GM19455 (cell line): ENCODE measurements at regions not wholly inside any gene's neighbourhood (a gene's known extent, or its start where the extent isn't known, plus 50 kb on each side); places are given as distances from the start of the nearest gene placed in this dataset.
"Not testable (repeated sequence)": the region's sequence is repeated elsewhere in the genome, so short reads cannot be mapped to it uniquely, and the experiment has no call there.

Source experiments
- ATAC-seq: cut with Tn5 transposase; IDR thresholded peaks from one replicate; pipeline ENCODE4 v1.9.1; 2021; ENCODE audit not compliant: unreplicated experiment

DNA sequence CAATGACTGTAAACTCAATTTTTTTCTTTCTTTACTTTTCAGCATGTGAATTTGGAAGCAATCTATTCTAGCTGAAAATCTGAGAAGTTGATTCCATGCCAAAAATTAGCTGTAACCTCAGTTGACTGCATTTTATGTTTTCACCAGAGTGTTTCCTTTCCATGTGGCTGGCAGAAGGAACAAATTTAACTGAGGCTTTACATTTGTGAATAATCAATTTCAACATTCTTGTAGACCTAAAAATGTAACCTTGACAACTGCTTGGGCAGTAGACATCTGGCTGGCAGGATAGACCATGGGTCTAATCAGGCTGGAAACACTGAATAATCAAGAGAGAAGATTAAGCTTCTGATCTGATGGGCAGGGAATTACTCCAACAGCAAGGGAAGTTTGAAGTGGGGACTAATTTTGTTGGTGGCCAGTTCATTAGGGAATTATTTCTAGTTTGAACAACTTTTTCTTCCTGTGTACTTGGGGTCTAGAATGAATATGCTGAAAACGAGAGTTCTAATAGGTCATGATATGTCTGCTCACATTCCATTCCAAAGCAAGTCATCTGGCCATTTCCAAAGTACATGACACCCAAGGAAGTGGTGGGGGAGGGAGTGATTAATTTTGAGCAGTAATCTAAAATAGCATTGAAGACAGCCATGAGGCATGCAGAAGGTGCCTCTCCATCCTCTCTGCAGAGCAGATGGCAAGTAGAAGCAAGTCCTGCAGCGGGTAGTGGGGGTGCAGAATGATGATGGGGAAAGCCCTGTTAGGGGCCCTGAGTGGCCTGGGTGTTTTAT lies 68.2 kb downstream of the ATP23 start:
- ATAC-seq = no peak

DNA sequence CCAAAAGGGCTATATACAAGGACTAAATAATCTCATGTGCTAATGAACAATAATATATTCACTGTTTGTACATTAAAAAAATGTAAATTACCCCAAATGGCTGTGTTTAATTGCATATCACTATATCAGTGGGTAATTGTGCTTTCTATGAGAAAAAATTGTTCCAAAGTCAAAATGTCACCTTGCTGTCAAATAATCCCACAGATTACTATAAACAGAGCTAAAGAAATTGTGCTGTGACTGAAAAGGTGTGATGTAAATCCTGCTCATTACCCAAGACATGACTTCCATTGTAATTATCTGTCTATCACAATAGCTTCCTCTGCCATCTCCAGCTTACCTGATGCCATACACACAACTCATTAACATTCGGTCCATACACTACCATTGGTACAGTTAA lies 70.3 kb downstream of the ATP23 start:
- ATAC-seq = no peak

DNA sequence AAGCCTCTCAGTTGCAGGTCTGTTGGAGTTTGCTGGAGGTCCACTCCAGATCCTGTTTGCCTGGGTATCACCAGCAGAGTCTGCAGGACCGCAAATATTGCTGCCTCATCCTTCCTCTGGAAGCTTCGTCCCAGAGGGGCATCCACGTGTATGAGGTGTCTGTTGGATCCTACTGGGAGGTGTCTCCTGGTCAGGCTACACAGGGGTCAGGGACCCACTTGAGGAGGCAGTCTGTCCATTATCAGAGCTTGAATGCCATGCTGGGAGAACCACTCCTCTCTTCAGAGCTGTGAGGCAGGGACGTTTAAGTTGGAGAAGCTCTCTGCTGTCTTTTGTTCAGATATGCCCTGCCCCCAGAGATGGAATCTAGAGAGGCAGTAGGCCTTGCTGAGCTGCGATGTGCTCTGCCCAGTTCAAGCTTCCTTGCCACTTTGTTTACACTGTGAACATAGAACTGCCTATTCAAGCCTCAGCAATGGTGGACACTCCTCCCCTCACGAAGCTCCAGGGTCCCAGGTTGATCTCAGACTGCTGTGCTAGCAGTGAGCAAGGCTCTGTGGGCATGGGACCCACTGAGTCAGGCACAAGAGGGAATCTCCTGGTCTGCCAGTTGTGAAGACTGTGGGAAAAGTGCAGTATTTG lies 81.1 kb downstream of the ATP23 start:
- not testable (repeated sequence) for ATAC-seq

DNA sequence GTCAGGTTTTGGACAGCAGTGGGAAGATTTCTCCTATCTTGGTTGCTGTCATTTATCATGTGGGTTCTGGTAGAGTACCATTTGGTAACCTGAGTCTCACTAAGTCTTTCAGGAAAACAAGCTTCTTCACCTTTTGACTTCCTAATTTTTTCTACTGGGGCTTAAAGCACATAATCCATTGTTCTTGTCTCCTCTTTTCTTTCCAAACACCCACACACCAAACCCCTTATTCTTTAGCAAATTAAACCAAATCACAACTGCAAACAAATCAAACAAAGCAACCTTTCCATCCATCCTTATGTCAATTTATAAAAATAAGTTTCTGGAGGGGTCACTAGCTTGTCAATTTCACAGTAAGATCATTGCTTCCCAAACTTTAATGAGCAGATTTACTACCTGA lies 84.1 kb downstream of the ATP23 start:
- no peak for ATAC-seq

DNA sequence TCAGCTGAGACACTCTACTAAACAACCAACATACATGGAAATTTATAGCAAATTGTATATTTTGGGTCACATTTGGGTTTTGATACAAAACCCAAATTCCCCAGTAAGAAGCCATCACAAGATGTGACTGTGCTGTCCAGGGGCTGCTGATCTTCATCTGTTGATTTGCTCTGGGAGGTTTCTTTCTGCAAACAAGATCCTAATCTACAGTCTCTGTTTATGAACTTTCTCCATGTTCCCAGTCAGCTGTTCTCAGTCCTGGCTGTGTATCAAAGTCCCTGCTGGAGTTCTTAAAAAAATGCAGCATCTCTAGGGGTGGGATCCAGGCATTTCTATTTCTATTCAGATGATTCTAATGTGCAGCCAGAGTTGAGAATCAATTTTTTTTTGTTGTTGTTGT lies 85.1 kb downstream of the ATP23 start:
- no peak for ATAC-seq

GRCh38 chr12:58026897-58027891 lies 85.8 kb downstream of the ATP23 start:
- ATAC-seq = no peak

- no peak for ATAC-seq
These were observed 86.9 kb downstream of the ATP23 start for GRCh38 chr12:58028294-58028693.

DNA sequence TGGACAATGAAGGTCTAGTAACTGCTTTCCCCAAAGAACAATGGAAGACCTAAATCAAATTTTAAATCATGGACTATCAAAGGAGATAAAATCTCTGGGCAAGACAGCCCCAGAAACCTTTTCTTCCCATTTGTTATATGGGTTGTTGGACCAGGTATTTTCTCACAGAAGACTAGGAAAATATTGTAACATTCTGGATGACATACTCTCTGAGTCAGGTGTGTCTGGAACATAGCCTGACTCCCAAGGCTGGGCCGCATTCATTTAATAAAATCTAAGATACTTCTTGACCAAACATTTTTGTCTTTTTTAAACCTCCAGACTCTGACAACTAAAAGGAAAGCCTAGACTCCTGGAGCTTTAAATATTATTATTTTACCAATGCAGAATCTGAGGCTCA lies 87.9 kb downstream of the ATP23 start:
- no peak for ATAC-seq

- ATAC-seq = no peak
These were observed 89.4 kb downstream of the ATP23 start for GRCh38 chr12:58030566-58031279.

DNA sequence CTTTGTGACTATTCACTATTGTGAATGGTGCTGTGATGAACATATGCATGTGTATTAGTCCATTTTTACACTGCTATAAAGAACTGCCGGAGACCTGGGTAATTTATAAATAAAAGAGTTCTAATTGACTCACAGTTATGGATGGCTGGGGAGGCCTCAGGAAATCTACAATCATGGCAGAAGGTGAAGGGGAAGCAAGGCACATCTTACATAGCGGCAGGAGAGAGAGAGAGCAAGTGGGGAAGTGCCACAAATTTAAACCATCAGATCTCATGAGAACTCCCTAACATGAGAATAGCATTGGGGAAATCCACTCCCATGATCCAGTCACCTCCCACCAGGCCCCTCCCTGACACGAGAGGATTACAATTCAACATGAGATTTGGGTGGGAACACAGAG lies 90.8 kb downstream of the ATP23 start:
- no peak for ATAC-seq

GRCh38 chr12:58033831-58034230 lies 92.5 kb downstream of the ATP23 start:
- no peak for ATAC-seq

DNA sequence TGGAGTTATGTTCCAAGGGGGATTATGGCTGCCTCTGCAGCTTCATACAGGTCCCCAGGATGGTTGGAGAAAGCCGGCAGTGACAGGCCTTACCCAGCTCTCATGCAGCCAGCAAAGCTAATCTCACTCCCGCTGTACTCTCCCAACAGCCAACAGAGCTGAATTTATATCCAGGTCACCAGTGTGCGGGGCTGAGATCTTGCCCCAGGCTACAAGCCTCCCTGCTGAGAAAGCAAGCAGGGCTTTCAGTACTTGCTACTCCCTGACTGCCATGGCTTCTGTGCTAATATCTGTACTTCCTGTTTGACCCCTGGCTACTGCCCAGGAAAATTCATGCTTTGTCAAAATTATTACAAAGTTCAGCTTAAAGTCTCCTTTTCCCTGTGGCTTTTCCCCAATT lies 92.9 kb downstream of the ATP23 start:
- no peak for ATAC-seq

DNA sequence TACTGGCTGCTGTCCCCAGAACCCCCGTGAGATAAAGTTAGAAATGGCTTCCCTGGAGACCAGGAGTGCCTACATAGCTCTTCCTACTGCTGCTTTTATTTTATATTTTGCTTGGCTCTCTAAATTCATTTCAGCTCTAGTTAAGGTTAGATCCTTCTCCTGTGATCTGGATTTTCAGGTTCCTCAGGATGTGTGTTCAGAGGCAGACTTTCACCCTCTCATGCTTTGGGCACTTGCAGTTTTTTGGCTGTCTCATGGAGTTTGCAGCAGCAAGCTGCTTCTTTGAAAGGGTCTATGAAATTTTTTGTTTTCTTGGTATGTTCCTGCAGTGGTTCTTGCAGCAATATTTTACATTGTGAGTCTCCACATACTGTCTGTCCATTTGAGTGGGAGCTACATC lies 93.3 kb downstream of the ATP23 start:
- no peak for ATAC-seq

DNA sequence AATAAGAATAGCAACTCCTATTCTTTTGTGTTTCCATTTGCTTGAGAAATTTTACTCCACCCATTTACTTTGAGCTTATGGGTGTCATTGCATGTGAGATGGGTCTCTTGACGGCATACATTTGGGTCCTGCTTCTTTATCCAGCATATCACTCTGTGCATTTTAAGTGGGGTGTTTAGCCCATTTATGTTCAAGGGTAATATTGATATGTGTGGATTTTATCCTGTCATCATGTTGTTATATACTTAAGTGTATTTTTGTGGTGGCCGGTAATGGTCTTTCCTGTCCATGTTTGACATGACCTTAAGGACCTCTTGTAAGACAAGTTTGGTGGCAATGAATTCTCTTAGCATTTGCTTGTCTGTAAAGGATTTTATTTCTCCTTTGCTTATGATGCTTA lies 100.1 kb downstream of the ATP23 start:
- no peak for ATAC-seq

DNA sequence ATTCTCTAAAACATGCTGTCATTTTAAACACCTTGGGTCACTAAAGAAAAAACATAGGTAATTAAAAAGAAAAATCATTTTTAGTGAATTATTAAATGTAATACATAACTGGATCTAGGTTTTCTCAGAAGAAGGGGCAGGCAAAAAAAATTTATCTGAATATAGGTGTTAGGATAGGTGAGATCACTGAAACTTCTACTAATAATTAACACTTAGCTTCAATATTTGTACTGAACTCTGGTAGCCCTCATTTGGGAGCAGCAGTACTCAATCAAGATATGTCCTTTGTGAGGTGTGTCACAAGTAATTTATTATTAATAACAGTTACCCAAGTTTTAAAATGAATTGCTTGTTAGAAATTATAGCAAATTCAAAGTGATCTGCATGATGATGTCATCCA lies 103.6 kb downstream of the ATP23 start:
- ATAC-seq = no peak

- ATAC-seq = no peak
These were observed 104.9 kb downstream of the ATP23 start for GRCh38 chr12:58046271-58046670.

- ATAC-seq = no peak
These were observed 110.0 kb downstream of the ATP23 start for GRCh38 chr12:58051378-58051777.

DNA sequence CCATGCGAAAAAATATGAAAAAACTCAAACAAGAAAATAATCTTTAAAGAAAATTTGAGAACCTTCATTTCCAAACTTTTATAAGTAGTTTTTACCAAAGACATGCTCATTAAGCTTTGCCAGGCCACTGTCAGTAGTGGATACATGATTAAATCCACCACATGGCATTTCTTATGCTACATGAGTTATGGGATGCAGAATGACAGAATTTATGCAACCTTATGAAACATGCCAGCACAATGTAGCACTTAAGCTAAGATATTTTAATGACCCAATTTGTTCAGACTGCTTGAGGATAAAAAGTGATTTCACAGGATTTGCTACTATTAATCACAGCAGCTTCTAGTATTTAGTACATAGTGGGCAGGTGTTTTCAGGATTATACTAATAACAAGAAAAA lies 123.3 kb downstream of the ATP23 start:
- no peak for ATAC-seq

- ATAC-seq = no peak
These were observed 124.9 kb downstream of the ATP23 start for GRCh38 chr12:58066296-58066695.

- ATAC-seq = no peak
These were observed 126.4 kb downstream of the ATP23 start for GRCh38 chr12:58067610-58068387.
